ENCODE measurements at regions not wholly inside any gene's neighbourhood (a gene's known extent, or its start where the extent isn't known, plus 50 kb on each side); places are given as distances from the start of the nearest gene placed in this dataset.

GRCh38 chr10:62562795-62563194, 188.6 kb downstream of the ZNF365 start:
- Histone ChIP-seq H4K20me1 (ENCODE audit: control insufficient read depth, extremely low read depth, insufficient read depth, low read length) (no peaks in the 10 kb centered on the region), H2AFZ (ENCODE audit: control insufficient read depth, low read length) (no peak overlapping the region), H3K9me3 (ENCODE audit: control insufficient read depth, low read depth, low read length) (no peaks in the 10 kb centered on the region), H3K27ac (ENCODE audit: control insufficient read depth, insufficient read depth, low read length) (no peak overlapping the region), H3K4me3 (ENCODE audit: control insufficient read depth in 2 of 3, extremely low read depth in 1 of 3, insufficient read depth in 2 of 3, low read depth in 1 of 3, low read length in 3 of 3) (no peak overlapping the region), H3K9me1 (ENCODE audit: control insufficient read depth, extremely low read depth, insufficient read depth, low read length) (no peaks in the 10 kb centered on the region), H3K27me3 (ENCODE audit: control insufficient read depth, extremely low read depth, insufficient read depth, low read length) (peaks cover 7% of the 10 kb centered on the region), H3K4me2 (ENCODE audit: control insufficient read depth, extremely low read depth, insufficient read depth, low read depth, low read length) (no peak overlapping the region), H3K4me1 (ENCODE audit: control insufficient read depth, extremely low read depth, insufficient read depth, low read length) (peaks cover 11% of the 10 kb centered on the region), H3K36me3 (ENCODE audit: control insufficient read depth in 2 of 2, extremely low read depth in 1 of 2, insufficient read depth in 2 of 2, low read length in 2 of 2) (no peaks in the 10 kb centered on the region), H3K9ac (ENCODE audit: control insufficient read depth, extremely low read depth, insufficient read depth, low read length) (no peak overlapping the region), H3K79me2 (ENCODE audit: control insufficient read depth, insufficient read depth, low read length) (no peaks in the 10 kb centered on the region)
- DNase-seq (ENCODE audit: low read depth, low spot score), result no peak
- dilution Hi-C loops (cut with MboI; ENCODE audit: extremely low pct_ligation_motif_present, low sequenced_read_pairs), result no loop called here
- TF ChIP-seq CTCF (optimal IDR thresholded peaks at IDR 0.05 in 1 of 3, IDR thresholded peaks at IDR 0.05 in 1 of 3, conservative IDR thresholded peaks at IDR 0.05 in 1 of 3; ENCODE audit: extremely low read depth in 1 of 3, insufficient read depth in 2 of 3, low read length in 3 of 3) (no peak), EZH2 (IDR thresholded peaks at IDR 0.05; ENCODE audit: low read length) (no peak)
- no peak for FAIRE-seq

- no peak overlapping the region for H3K9ac ChIP-seq (ENCODE audit: control insufficient read depth, extremely low read depth, insufficient read depth, low read length)
- H3K9me3 ChIP-seq (ENCODE audit: control insufficient read depth, low read depth, low read length), result no peaks in the 10 kb centered on the region
- H3K27me3 ChIP-seq (ENCODE audit: control insufficient read depth, extremely low read depth, insufficient read depth, low read length), result peaks cover 11% of the 10 kb centered on the region
- no peaks in the 10 kb centered on the region for H3K36me3 ChIP-seq (ENCODE audit: control insufficient read depth in 2 of 2, extremely low read depth in 1 of 2, insufficient read depth in 2 of 2, low read length in 2 of 2)
- H2AFZ ChIP-seq (ENCODE audit: control insufficient read depth, low read length), result no peak overlapping the region
- no peak for FAIRE-seq
- H3K79me2 ChIP-seq (ENCODE audit: control insufficient read depth, insufficient read depth, low read length), result no peaks in the 10 kb centered on the region
- dilution Hi-C loops (cut with MboI; ENCODE audit: extremely low pct_ligation_motif_present, low sequenced_read_pairs), result no loop called here
- H3K9me1 ChIP-seq (ENCODE audit: control insufficient read depth, extremely low read depth, insufficient read depth, low read length), result no peaks in the 10 kb centered on the region
- H3K4me3 ChIP-seq (ENCODE audit: control insufficient read depth in 2 of 3, extremely low read depth in 1 of 3, insufficient read depth in 2 of 3, low read depth in 1 of 3, low read length in 3 of 3), result no peak overlapping the region
- no peak overlapping the region for H3K27ac ChIP-seq (ENCODE audit: control insufficient read depth, insufficient read depth, low read length)
- no peak overlapping the region for H3K4me2 ChIP-seq (ENCODE audit: control insufficient read depth, extremely low read depth, insufficient read depth, low read depth, low read length)
- no peaks in the 10 kb centered on the region for H3K4me1 ChIP-seq (ENCODE audit: control insufficient read depth, extremely low read depth, insufficient read depth, low read length)
- H4K20me1 ChIP-seq (ENCODE audit: control insufficient read depth, extremely low read depth, insufficient read depth, low read length), result no peaks in the 10 kb centered on the region
- TF ChIP-seq EZH2 (IDR thresholded peaks at IDR 0.05; ENCODE audit: low read length), result no peak
- no peak for DNase-seq (ENCODE audit: low read depth, low spot score)
These were observed 199.8 kb downstream of the ZNF365 start for GRCh38 chr10:62573929-62574328.

- H3K27ac ChIP-seq (ENCODE audit: control insufficient read depth, insufficient read depth, low read length), result no peak overlapping the region
- dilution Hi-C loops (cut with MboI; ENCODE audit: extremely low pct_ligation_motif_present, low sequenced_read_pairs), result no loop called here
- H3K9me3 ChIP-seq (ENCODE audit: control insufficient read depth, low read depth, low read length), result no peaks in the 10 kb centered on the region
- H3K9me1 ChIP-seq (ENCODE audit: control insufficient read depth, extremely low read depth, insufficient read depth, low read length), result no peaks in the 10 kb centered on the region
- H3K27me3 ChIP-seq (ENCODE audit: control insufficient read depth, extremely low read depth, insufficient read depth, low read length), result peaks cover 11% of the 10 kb centered on the region
- no peaks in the 10 kb centered on the region for H3K79me2 ChIP-seq (ENCODE audit: control insufficient read depth, insufficient read depth, low read length)
- H4K20me1 ChIP-seq (ENCODE audit: control insufficient read depth, extremely low read depth, insufficient read depth, low read length), result no peaks in the 10 kb centered on the region
- FAIRE-seq (no peak), DNase-seq (ENCODE audit: low read depth, low spot score) (no peak)
- no peaks in the 10 kb centered on the region for H3K36me3 ChIP-seq (ENCODE audit: control insufficient read depth in 2 of 2, extremely low read depth in 1 of 2, insufficient read depth in 2 of 2, low read length in 2 of 2)
- H3K4me1 ChIP-seq (ENCODE audit: control insufficient read depth, extremely low read depth, insufficient read depth, low read length), result no peaks in the 10 kb centered on the region
- no peak overlapping the region for H3K4me3 ChIP-seq (ENCODE audit: control insufficient read depth in 2 of 3, extremely low read depth in 1 of 3, insufficient read depth in 2 of 3, low read depth in 1 of 3, low read length in 3 of 3)
- H3K9ac ChIP-seq (ENCODE audit: control insufficient read depth, extremely low read depth, insufficient read depth, low read length), result no peak overlapping the region
- no peak for TF ChIP-seq CTCF (optimal IDR thresholded peaks at IDR 0.05 in 1 of 3, IDR thresholded peaks at IDR 0.05 in 1 of 3, conservative IDR thresholded peaks at IDR 0.05 in 1 of 3; ENCODE audit: extremely low read depth in 1 of 3, insufficient read depth in 2 of 3, low read length in 3 of 3)
- no peak for TF ChIP-seq EZH2 (IDR thresholded peaks at IDR 0.05; ENCODE audit: low read length)
- no peak overlapping the region for H3K4me2 ChIP-seq (ENCODE audit: control insufficient read depth, extremely low read depth, insufficient read depth, low read depth, low read length)
- no peak overlapping the region for H2AFZ ChIP-seq (ENCODE audit: control insufficient read depth, low read length)
These were observed 202.9 kb downstream of the ZNF365 start for GRCh38 chr10:62577076-62577475.
